ENCODE measurements at regions not wholly inside any gene's neighbourhood (a gene's known extent, or its start where the extent isn't known, plus 50 kb on each side); places are given as distances from the start of the nearest gene placed in this dataset.

DNA sequence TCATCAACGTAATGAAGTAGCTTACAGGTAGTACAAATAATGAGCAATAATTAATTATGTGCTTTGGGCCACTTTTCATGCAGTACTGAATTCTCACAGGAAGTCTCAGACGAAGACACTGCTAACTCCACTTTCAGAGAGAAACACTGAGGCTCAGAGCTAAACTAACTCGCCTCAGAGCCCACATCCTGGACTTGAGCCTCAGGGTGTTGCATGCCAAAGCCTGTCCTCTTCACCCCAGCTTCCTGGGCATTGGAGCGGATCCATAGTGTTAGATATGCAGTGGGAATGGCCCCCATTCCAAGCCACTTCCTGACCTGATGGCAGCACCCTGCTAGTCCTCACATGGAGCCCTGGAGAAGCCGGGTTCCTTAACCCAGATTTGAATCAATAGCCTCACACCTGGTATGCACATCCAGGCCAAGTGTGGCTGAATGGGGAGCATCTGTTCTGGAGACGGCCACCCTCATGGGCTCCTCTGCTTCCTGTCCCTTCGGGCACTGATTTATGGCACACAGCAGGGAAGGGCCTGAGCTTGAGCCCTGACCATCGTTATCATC is 265.1 kb upstream of the ZNF32 start:
- TF ChIP-seq CTCF (IDR thresholded peaks at IDR 0.05) = no peak
- intact Hi-C loops (cut with micrococcal nuclease) = no loop called here
- CTCF ChIA-PET = no interaction called here
- no peak overlapping the region for H3K27ac Mint-ChIP-seq
- peaks cover 4% of the 10 kb centered on the region for H3K27me3 Mint-ChIP-seq
- H3K36me3 Mint-ChIP-seq (ENCODE audit: low read depth) = no peaks in the 10 kb centered on the region
- no peak for ATAC-seq (ENCODE audit: low read depth)
- POLR2A ChIA-PET = no interaction called here
- H3K4me1 Mint-ChIP-seq = no peaks in the 10 kb centered on the region
- peaks cover 7% of the 10 kb centered on the region for H3K9me3 Mint-ChIP-seq
- no peak overlapping the region for H3K4me3 Mint-ChIP-seq
- no peak for DNase-seq

- DNase-seq = no peak
- Mint-ChIP-seq H3K27ac (no peak overlapping the region), H3K9me3 (peaks cover 5% of the 10 kb centered on the region), H3K27me3 (no peaks in the 10 kb centered on the region), H3K4me1 (no peaks in the 10 kb centered on the region), H3K36me3 (ENCODE audit: low read depth) (no peaks in the 10 kb centered on the region), H3K4me3 (no peak overlapping the region)
- no peak for TF ChIP-seq CTCF (IDR thresholded peaks at IDR 0.05)
- ChIA-PET POLR2A (no interaction called here), CTCF (no interaction called here)
- intact Hi-C loops (cut with micrococcal nuclease) = no loop called here
- ATAC-seq (ENCODE audit: low read depth) = no peak
Measured at GRCh38 chr10:43912469-43912868, 263.8 kb upstream of the ZNF32 start.

- ChIA-PET CTCF (no interaction called here), POLR2A (no interaction called here)
- TF ChIP-seq CTCF (IDR thresholded peaks at IDR 0.05) = no peak
- H3K27ac Mint-ChIP-seq = no peak overlapping the region
- no peak overlapping the region for H3K4me3 Mint-ChIP-seq
- H3K36me3 Mint-ChIP-seq (ENCODE audit: low read depth) = no peaks in the 10 kb centered on the region
- H3K4me1 Mint-ChIP-seq = no peaks in the 10 kb centered on the region
- ATAC-seq (ENCODE audit: low read depth) = no peak
- peaks cover 4% of the 10 kb centered on the region for H3K27me3 Mint-ChIP-seq
- intact Hi-C loops (cut with micrococcal nuclease) = no loop called here
- H3K9me3 Mint-ChIP-seq = no peaks in the 10 kb centered on the region
- no peak for DNase-seq
Measured at GRCh38 chr10:43906490-43906889, 257.8 kb upstream of the ZNF32 start.

- no peak for TF ChIP-seq CTCF (IDR thresholded peaks at IDR 0.05)
- ATAC-seq (ENCODE audit: low read depth) (no peak), DNase-seq (no peak)
- Mint-ChIP-seq H3K4me3 (no peak overlapping the region), H3K27ac (no peak overlapping the region), H3K36me3 (ENCODE audit: low read depth) (no peaks in the 10 kb centered on the region), H3K4me1 (no peaks in the 10 kb centered on the region), H3K9me3 (no peaks in the 10 kb centered on the region), H3K27me3 (peaks cover 4% of the 10 kb centered on the region)
- intact Hi-C loops (cut with micrococcal nuclease) = no loop called here
- CTCF ChIA-PET = no interaction called here
- POLR2A ChIA-PET = no interaction called here
Measured at GRCh38 chr10:43905512-43906236, 257.0 kb upstream of the ZNF32 start.

GRCh38 chr10:43904844-43905243 is 256.2 kb upstream of the ZNF32 start:
- DNase-seq = no peak
- Mint-ChIP-seq H3K4me1 (no peaks in the 10 kb centered on the region), H3K27ac (no peak overlapping the region), H3K4me3 (no peak overlapping the region), H3K27me3 (peaks cover 4% of the 10 kb centered on the region), H3K36me3 (ENCODE audit: low read depth) (no peaks in the 10 kb centered on the region), H3K9me3 (no peaks in the 10 kb centered on the region)
- intact Hi-C loops (cut with micrococcal nuclease) = no loop called here
- CTCF ChIA-PET = no interaction called here
- no peak for TF ChIP-seq CTCF (IDR thresholded peaks at IDR 0.05)
- no peak for ATAC-seq (ENCODE audit: low read depth)
- POLR2A ChIA-PET = no interaction called here
